GM21786 (cell line): ENCODE measurements at regions not wholly inside any gene's neighbourhood (a gene's known extent, or its start where the extent isn't known, plus 50 kb on each side); places are given as distances from the start of the nearest gene placed in this dataset.

Experiments
- ATAC-seq: cut with Tn5 transposase; IDR thresholded peaks from one replicate; pipeline ENCODE4 v1.9.1; 2021; ENCODE audit not compliant: unreplicated experiment

GRCh38 chr12:41897593-41897992, 247.1 kb downstream of the GXYLT1 start:
- ATAC-seq, result no peak

DNA sequence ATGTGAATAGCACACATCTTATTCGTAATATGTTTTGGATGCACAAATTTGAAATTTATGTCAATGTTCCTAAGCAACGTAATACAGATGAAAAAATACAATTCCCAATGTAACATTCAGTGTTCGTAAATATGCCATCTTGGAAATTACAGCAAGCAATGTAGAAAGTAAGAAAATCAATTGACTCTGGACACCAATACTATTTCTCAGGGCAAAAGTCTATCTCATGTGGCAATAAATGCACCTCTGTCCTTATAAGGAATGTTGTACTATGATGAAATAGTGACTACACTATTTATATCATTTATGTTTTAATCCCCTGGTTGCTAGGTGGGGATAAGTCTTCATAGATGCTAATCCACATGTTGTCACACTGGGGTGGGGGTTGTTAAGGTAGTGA, 251.2 kb downstream of the GXYLT1 start:
- no peak for ATAC-seq

DNA sequence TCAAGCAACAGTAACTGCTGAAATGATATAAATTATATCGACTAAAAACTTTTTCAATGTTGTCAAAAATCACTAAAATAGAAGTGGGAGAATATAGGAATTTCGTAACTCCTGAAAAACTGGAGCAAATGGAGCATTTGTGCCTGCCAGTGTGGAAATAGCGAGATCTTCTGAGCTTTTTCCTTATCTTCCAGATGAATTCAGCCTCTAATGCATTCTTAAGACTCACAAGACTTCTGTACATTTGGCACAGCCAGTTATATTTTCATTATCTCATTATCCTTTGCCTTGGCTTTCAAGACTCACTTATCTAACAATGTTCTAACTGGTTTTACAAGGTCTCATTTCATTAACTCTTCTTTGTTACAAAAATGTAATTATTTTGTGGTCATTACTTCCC, 252.4 kb downstream of the GXYLT1 start:
- ATAC-seq, result no peak

GRCh38 chr12:41891226-41891625, 253.4 kb downstream of the GXYLT1 start:
- ATAC-seq, result no peak

- no peak for ATAC-seq
These were observed 256.4 kb downstream of the GXYLT1 start for GRCh38 chr12:41888285-41888684.

DNA sequence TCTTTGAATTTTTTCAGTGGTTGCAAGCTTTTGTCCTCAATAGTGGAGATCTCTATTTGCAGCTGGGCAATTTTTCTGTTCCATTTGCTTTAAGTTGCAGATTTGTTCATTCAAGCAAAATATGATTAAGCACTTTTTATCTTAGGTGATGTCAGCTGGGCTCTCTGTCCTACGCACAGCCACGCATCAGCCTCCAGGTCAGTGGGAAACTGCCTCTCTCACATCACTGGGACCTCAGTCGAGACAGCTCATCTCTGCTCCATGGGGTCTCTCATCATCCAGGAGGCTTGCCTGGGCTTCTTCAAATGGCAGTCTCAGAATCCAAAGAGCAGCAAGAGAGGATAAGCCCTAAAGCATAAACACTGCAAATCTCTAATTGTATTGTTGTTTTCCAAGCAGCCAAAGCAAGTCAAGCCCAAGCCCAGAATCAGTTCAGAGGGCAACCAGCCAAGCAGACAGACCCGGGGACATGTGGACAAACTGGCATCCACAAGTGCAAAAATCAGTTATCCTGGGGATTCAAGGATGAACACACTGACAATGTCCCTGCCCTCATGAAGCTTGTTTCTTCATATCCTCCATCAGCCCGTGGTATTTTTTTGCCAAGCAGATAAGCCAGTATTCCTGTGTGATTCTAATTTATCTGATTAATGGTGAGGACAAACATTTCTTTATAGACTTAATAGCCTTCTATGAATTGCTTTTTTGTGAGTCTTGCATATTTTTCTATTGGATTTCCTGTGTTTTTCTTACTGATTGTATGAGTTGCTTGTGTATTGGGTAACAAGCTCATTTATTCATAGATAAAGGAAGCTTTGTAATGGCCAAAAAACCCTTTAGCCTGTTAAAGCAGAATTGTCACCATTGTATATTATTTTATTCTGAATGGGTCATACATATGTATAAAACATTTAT, 262.5 kb downstream of the GXYLT1 start:
- no peak for ATAC-seq

DNA sequence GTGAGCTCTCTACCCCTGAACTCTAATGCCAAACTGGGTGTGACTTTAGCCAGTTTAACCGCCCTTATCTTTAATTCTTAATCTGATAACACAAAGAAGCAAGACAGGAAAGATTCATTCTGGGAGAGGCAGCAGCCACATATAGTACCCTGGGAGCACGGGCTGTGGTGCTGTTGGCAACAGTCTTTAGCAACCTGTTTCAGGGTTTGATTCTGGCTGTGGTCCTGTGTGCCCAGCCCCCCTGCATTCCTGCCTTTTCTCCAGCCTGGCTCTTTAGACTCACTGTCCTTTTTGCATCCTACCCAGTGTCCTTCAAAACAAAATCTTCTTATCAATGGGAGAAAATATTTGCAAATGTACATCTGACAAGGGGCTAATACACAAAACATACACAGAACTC, 275.2 kb downstream of the GXYLT1 start:
- ATAC-seq, result no peak

- ATAC-seq, result no peak
These were observed 277.7 kb downstream of the GXYLT1 start for GRCh38 chr12:41866878-41867430.

- ATAC-seq, result no peak
These were observed 288.4 kb downstream of the GXYLT1 start for GRCh38 chr12:41856228-41856627.

GRCh38 chr12:41850046-41850445, 294.6 kb downstream of the GXYLT1 start:
- no peak for ATAC-seq

- no peak for ATAC-seq
These were observed 298.0 kb downstream of the GXYLT1 start for GRCh38 chr12:41846718-41847117.

- ATAC-seq, result no peak
These were observed 308.3 kb downstream of the GXYLT1 start for GRCh38 chr12:41836416-41836815.

- no peak for ATAC-seq
These were observed 309.1 kb downstream of the GXYLT1 start for GRCh38 chr12:41835556-41835955.

GRCh38 chr12:41819948-41820347, 324.7 kb downstream of the GXYLT1 start:
- ATAC-seq, result no peak

DNA sequence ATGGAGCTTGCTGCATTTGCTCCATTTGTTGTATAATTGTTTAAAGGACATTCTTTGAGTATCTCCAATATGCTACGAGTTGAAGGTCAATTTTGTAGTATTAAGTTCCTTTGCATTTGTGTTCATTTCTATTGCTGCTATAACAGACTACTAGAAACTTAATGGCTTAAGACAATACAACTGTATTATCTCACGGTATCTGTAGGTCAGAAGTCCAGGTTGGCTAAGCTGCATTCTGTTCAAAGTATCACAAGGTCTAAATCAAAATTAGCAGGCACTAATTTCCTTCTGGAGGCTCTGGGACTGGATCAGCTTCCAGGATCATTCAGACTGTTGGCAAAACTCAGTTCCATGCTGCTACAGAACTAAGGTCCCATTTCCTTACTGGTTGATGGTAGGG, 340.6 kb downstream of the GXYLT1 start:
- ATAC-seq, result no peak

- ATAC-seq, result no peak
These were observed 341.9 kb downstream of the GXYLT1 start for GRCh38 chr12:41802803-41803202.

DNA sequence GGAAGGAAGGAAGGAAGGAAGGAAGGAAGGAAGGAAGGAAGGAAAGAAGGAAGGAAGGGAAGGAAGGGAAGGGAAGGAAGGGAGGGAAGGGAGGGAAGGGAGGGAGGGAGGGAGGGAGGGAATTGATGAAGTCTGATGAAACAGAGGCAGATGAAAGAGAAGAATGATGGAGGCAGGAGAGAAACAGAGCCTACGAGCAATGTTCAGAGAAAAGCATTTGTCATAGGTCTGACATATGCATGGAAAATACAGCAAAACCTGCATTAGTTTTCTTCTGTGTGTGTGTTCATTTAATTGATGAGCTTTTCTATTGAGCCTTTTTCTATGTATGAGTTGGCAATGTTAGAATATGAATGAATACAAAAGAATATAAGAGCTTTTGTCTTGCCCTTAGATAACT, 343.4 kb downstream of the GXYLT1 start:
- no peak for ATAC-seq

- no peak for ATAC-seq
These were observed 345.0 kb downstream of the GXYLT1 start for GRCh38 chr12:41799671-41800070.

- no peak for ATAC-seq
These were observed 348.8 kb downstream of the GXYLT1 start for GRCh38 chr12:41795910-41796309.

DNA sequence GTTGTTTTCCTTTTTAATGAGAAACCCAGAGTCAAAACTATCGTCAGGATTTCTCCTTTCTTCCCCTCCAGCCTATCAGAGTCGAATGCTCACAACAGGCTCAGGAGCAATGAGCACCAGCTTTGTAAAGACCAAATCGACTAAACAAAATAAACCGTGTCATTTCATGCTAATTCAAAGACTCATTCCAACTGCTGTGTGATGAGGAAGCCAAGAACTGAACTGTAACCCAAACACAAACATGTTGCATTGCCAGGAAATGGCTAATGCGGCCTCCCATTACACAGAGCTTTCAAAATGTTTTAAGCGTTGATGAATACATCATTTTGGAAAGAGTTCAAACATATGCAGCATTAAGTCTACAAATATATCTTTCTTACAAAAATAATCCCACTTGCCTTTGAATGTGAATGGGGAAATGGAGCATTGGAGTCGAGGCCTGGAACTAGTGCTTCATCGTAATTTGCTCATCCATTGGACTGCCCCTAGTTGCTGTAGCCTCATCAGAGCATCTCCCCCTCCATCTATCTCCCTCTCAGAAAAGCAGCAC, 349.5 kb downstream of the GXYLT1 start:
- ATAC-seq, result no peak

- ATAC-seq, result no peak
These were observed 350.3 kb downstream of the GXYLT1 start for GRCh38 chr12:41794336-41794735.

- no peak for ATAC-seq
These were observed 359.7 kb downstream of the GXYLT1 start for GRCh38 chr12:41784957-41785356.
